GM12878 (cell line): ENCODE measurements at regions not wholly inside any gene's neighbourhood (a gene's known extent, or its start where the extent isn't known, plus 50 kb on each side); places are given as distances from the start of the nearest gene placed in this dataset.

Experiments used
- ATAC-seq: fragments of 200-7000 bp; cut with Tn5 transposase; 3 replicates; pipeline ENCODE4 v1.9.1; 2020; ENCODE audit warnings: mild to moderate bottlenecking, moderate library complexity
- BruUV-seq: library from RNA; stranded (reverse); fragments of 400-500 nt; replicated peaks from 2 replicates; lab custom pipeline; 2021; lab: Mats Ljungman, UMichigan
- CTCF ChIA-PET: fragments of 300-600 bp; sonication (Branson Sonifier 250); formaldehyde crosslinking; extraction: SDS; loops from one replicate; lab custom pipeline; 2021; ENCODE audit warnings: inconsistent platforms; lab: Yijun Ruan, JAX
- POLR2A ChIA-PET: fragments of 350-600 bp; formaldehyde crosslinking; extraction: SDS; loops from one replicate; lab custom pipeline; 2021; ENCODE audit warnings: inconsistent platforms; lab: Charles Lee
- RAD21 ChIA-PET: fragments of 300-600 bp; sonication (Branson Sonifier 250); formaldehyde crosslinking; loops from one replicate; lab custom pipeline; 2023; ENCODE audit warnings: antibody characterized with exemption; ENCODE audit not compliant: unreplicated experiment; lab: Charles Lee
- SMC1A ChIA-PET: fragments of 300-600 bp; sonication (Branson Sonifier 250); formaldehyde crosslinking; loops from one replicate; lab custom pipeline; 2023; ENCODE audit not compliant: unreplicated experiment, uncharacterized antibody; lab: Charles Lee
- DNase-seq: peaks from one replicate; pipeline ENCODE4 v3.0.0-alpha.2; 2011; ENCODE audit warnings: low read depth, low spot score
- FAIRE-seq: peaks from 3 replicates; lab custom pipeline; 2011; peaks lifted over from hg19 to GRCh38; lab: Jason Lieb, UNC
- H2AFZ ChIP-seq: 2 replicates; pipeline ENCODE4 v1.6.0; 2011; ENCODE audit warnings: low read depth, low read length, control low read depth; ENCODE audit not compliant: control insufficient read depth
- H3K27ac ChIP-seq: 2 replicates; pipeline ENCODE4 v1.5.1; 2011; ENCODE audit warnings: control low read depth; ENCODE audit not compliant: control insufficient read depth, insufficient read depth
- H3K27me3 ChIP-seq, 2 experiments: replicated peaks in 1 of 2; 2 replicates each; pipeline versions ENCODE4 v1.6.0 to v1.6.1; 2011; ENCODE audit warnings: low read length in 1 of 2; ENCODE audit not compliant: control insufficient read depth in 2 of 2, insufficient read depth in 2 of 2
- H3K36me3 ChIP-seq, 2 experiments: 2 replicates each; pipeline ENCODE4 v1.5.1; 2011; ENCODE audit warnings: low read length in 1 of 2; ENCODE audit not compliant: control insufficient read depth in 2 of 2, insufficient read depth in 2 of 2
- H3K4me1 ChIP-seq: 2 replicates; pipeline ENCODE4 v1.6.1; 2011; ENCODE audit warnings: mild to moderate bottlenecking, low read length, moderate library complexity, mixed read lengths; ENCODE audit not compliant: control insufficient read depth, insufficient read depth
- H3K4me2 ChIP-seq: 2 replicates; pipeline ENCODE4 v1.6.0; 2011; ENCODE audit warnings: control low read depth; ENCODE audit not compliant: control insufficient read depth, insufficient read depth
- H3K4me3 ChIP-seq: fragments of 200-600 bp; sonication (generic); 2 replicates; pipeline ENCODE4 v1.5.1; 2016
- H3K79me2 ChIP-seq: 2 replicates; pipeline ENCODE4 v1.6.0; 2011; ENCODE audit warnings: low read length; ENCODE audit not compliant: control insufficient read depth, insufficient read depth
- H3K9ac ChIP-seq: 2 replicates; pipeline ENCODE4 v1.8.0; 2011; ENCODE audit warnings: low read length, control low read depth, mixed read lengths; ENCODE audit not compliant: control insufficient read depth, insufficient read depth
- H3K9me3 ChIP-seq: replicated peaks from 3 replicates; pipeline ENCODE4 v1.5.1; 2011; ENCODE audit warnings: mild to moderate bottlenecking, low read length; ENCODE audit not compliant: control insufficient read depth, insufficient read depth
- H4K20me1 ChIP-seq: 2 replicates; pipeline ENCODE4 v1.6.0; 2011; ENCODE audit not compliant: control insufficient read depth, insufficient read depth
- ASH2L ChIP-seq: fragments of 300-600, 200-600 bp; sonication (generic); IDR thresholded peaks from 2 replicates; pipeline ENCODE4 v1.6.1; 2017; ENCODE audit warnings: low read depth, mild to moderate bottlenecking, borderline replicate concordance
- CBX5 ChIP-seq: sonication (generic); IDR thresholded peaks from 2 replicates; pipeline ENCODE4 v1.6.1; 2016; ENCODE audit warnings: low read depth, moderate library complexity, mild to moderate bottlenecking, inconsistent platforms
- EP300 ChIP-seq, 2 experiments: fragments of 150-350 bp in 1 of 2; IDR thresholded peaks; 2 replicates each; pipeline ENCODE4 v1.6.1; 2011 to 2012; ENCODE audit warnings: low read depth in 2 of 2, low read length in 2 of 2, borderline replicate concordance in 1 of 2, improper control_type of control experiment in 1 of 2, inconsistent platforms in 1 of 2; ENCODE audit not compliant: control insufficient read depth in 1 of 2
- EZH2 ChIP-seq: IDR thresholded peaks from 2 replicates; pipeline ENCODE4 v1.6.1; 2012; ENCODE audit warnings: low read depth, mild to moderate bottlenecking, control low read depth, inconsistent platforms, low read length, borderline replicate concordance; ENCODE audit not compliant: control insufficient read depth
- JUND ChIP-seq: IDR thresholded peaks from 2 replicates; pipeline ENCODE4 v1.6.1; 2012; ENCODE audit warnings: low read depth, mild to moderate bottlenecking, low read length, improper control_type of control experiment, moderate library complexity
- MEF2A ChIP-seq: IDR thresholded peaks from 2 replicates; pipeline ENCODE4 v1.6.1; 2011; ENCODE audit warnings: low read depth, mild to moderate bottlenecking, low read length, moderate library complexity; ENCODE audit not compliant: insufficient read depth
- NFIC ChIP-seq: IDR thresholded peaks from 2 replicates; pipeline ENCODE4 v1.6.1; 2012; ENCODE audit warnings: low read depth, mild to moderate bottlenecking, inconsistent platforms, low read length, moderate library complexity
- NFYA ChIP-seq: IDR thresholded peaks from 2 replicates; pipeline ENCODE4 v1.6.1; 2011; ENCODE audit warnings: low read depth, mild to moderate bottlenecking, low read length, improper control_type of control experiment, borderline replicate concordance
- PAX8 ChIP-seq: fragments of 450-650 bp; IDR thresholded peaks from 2 replicates; pipeline ENCODE4 v1.6.1; 2017; ENCODE audit warnings: mild to moderate bottlenecking, moderate library complexity
- POLR2AphosphoS2 ChIP-seq: IDR thresholded peaks from 2 replicates; pipeline ENCODE4 v1.6.1; 2011; ENCODE audit warnings: low read depth, mild to moderate bottlenecking, low read length, improper control_type of control experiment, moderate library complexity
- REST ChIP-seq: IDR thresholded peaks from 2 replicates; pipeline ENCODE4 v1.6.1; 2012; ENCODE audit warnings: mild to moderate bottlenecking, low read depth, low read length
- RUNX3 ChIP-seq: IDR thresholded peaks from 2 replicates; pipeline ENCODE4 v1.6.1; 2012; ENCODE audit warnings: low read length, inconsistent platforms
- SIX5 ChIP-seq: IDR thresholded peaks from 2 replicates; pipeline ENCODE4 v1.6.1; 2011; ENCODE audit warnings: mild to moderate bottlenecking, low read depth, low read length, moderate library complexity; ENCODE audit not compliant: severe bottlenecking
- STAT1 ChIP-seq: fragments of 450-650 bp; conservative IDR thresholded peaks from 2 replicates; pipeline ENCODE4 v1.6.1; 2014; ENCODE audit warnings: antibody characterized with exemption, mild to moderate bottlenecking
- ZBTB40 ChIP-seq: fragments of 450-650 bp; IDR thresholded peaks from 2 replicates; pipeline ENCODE4 v1.6.1; 2016; ENCODE audit warnings: mild to moderate bottlenecking, moderate library complexity, borderline replicate concordance
- WGBS: methylation state at CpG from one replicate; pipeline ENCODE4 v1.1.6; 2016; ENCODE audit warnings: low lambda C conversion rate; ENCODE audit not compliant: insufficient replicate concordance, insufficient coverage; ENCODE audit errors: missing lambda C conversion rate; 5-methylcytosine and 5-hydroxymethylcytosine counted together
- in situ Hi-C: fragments of 300-500 bp; cut with MboI; formaldehyde crosslinking; loops from 9 replicates; pipeline ENCODE4 v1.14.3; 2018; ENCODE audit warnings: mixed read lengths
- intact Hi-C: fragments of 100-400 bp; cut with micrococcal nuclease; formaldehyde crosslinking; loops from one replicate; pipeline ENCODE4 v1.14.2; 2022; ENCODE audit not compliant: unreplicated experiment

DNA sequence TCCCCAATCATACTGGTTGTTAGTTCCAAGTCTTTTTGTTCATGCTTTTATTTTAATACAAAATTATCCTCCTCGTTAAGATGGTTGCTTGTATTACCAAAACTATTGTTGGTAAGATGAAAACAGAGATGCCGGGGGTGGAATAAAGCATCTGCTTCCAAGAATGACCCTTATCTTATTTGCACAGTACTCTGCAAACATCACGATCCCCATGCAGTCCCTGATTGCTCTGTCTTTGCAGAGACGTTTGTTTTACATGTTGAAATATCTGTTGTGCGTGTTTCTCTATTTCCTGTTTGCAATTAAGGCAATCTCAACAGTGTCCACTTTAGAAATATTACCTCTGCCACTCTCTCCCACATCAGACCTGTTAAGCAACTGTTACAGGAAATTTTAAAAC is 141.3 kb upstream of the NCAM2 start:
- H3K4me1 ChIP-seq, result no peaks in the 10 kb centered on the region
- ATAC-seq (no peak), DNase-seq (no peak), FAIRE-seq (no peak)
- no peaks in the 10 kb centered on the region for H4K20me1 ChIP-seq
- TF ChIP-seq NFIC (no peak), EZH2 (no peak), ZBTB40 (no peak), RUNX3 (no peak), STAT1 (no peak), CBX5 (no peak), NFYA (no peak), JUND (no peak), REST (no peak), MEF2A (no peak), POLR2AphosphoS2 (no peak), PAX8 (no peak), SIX5 (no peak), ASH2L (no peak), EP300 (IDR thresholded peaks at IDR 0.05; ENCODE audit: borderline replicate concordance in 1 of 2, control insufficient read depth in 1 of 2, low read depth in 2 of 2, low read length in 2 of 2) (no peak)
- intact Hi-C loops, result no loop called here
- no peak overlapping the region for H3K27ac ChIP-seq
- ChIA-PET SMC1A (no interaction called here), POLR2A (no interaction called here), RAD21 (no interaction called here), CTCF (no interaction called here)
- no peak overlapping the region for H3K9ac ChIP-seq
- H3K9me3 ChIP-seq, result no peaks in the 10 kb centered on the region; the same call in 2 of the 3 replicates
- H3K27me3 ChIP-seq, result no peaks in the 10 kb centered on the region
- no peak overlapping the region for H3K4me2 ChIP-seq
- WGBS, result 13% methylated on average over 5 of the region's 5 CpGs
- no peaks in the 10 kb centered on the region for H3K36me3 ChIP-seq
- no peaks in the 10 kb centered on the region for H3K79me2 ChIP-seq
- no peak overlapping the region for H3K4me3 ChIP-seq
- in situ Hi-C loops, result no loop called here
- no TSS peak for BruUV-seq
- H2AFZ ChIP-seq, result no peak overlapping the region
